CD4-positive, alpha-beta T cell (primary cell): ENCODE measurements at regions not wholly inside any gene's neighbourhood (a gene's known extent, or its start where the extent isn't known, plus 50 kb on each side); places are given as distances from the start of the nearest gene placed in this dataset.
A peak's percentile ranks its signal among the peaks of the same experiment; 100 is the strongest.

ENCODE experiments used
- ATAC-seq: fragments of 200-7000 bp; cut with Tn5 transposase; one replicate; pipeline ENCODE4 v1.10.0; 2022; ENCODE audit warnings: mild to moderate bottlenecking; ENCODE audit not compliant: poor library complexity
- CTCF ChIA-PET: fragments of 350-600 bp; sonication (Branson Sonifier 250); formaldehyde crosslinking; loops from one replicate; lab custom pipeline; 2021; ENCODE audit warnings: antibody characterized with exemption, inconsistent platforms; lab: Charles Lee
- POLR2A ChIA-PET: fragments of 350-600 bp; sonication (Branson Sonifier 250); formaldehyde crosslinking; loops from one replicate; lab custom pipeline; 2021; ENCODE audit warnings: antibody characterized with exemption, inconsistent platforms; lab: Charles Lee
- DNase-seq, 14 experiments: peaks; one replicate each; pipeline ENCODE4 v3.0.0-alpha.2; 2013 to 2020; ENCODE audit warnings: mixed read lengths in 2 of 14
- H3K27ac ChIP-seq, 2 donors: one replicate each; pipeline versions ENCODE4 v1.5.1 to v1.7.0; 2013; ENCODE audit warnings: low read length in 2 of 2, low read depth in 1 of 2, mild to moderate bottlenecking in 1 of 2
- H3K27me3 ChIP-seq, 2 experiments: 1 replicate in 1 of 2; 2 replicates in 1 of 2; pipeline versions ENCODE4 v1.6.1 to v1.7.0; 2013; ENCODE audit warnings: low read length in 2 of 2, control low read depth in 1 of 2, mild to moderate bottlenecking in 1 of 2, moderate library complexity in 1 of 2; ENCODE audit not compliant: insufficient read depth in 2 of 2, control insufficient read depth in 1 of 2
- H3K36me3 ChIP-seq: one replicate; pipeline ENCODE4 v1.6.1; 2013; ENCODE audit warnings: low read length, control low read depth; ENCODE audit not compliant: insufficient read depth
- H3K4me1 ChIP-seq: one replicate; pipeline ENCODE4 v1.6.1; 2013; ENCODE audit warnings: low read length, control low read depth; ENCODE audit not compliant: insufficient read depth
- H3K4me3 ChIP-seq: one replicate; pipeline ENCODE4 v1.5.1; 2013; ENCODE audit warnings: mild to moderate bottlenecking, low read length, moderate library complexity
- H3K9me3 ChIP-seq, 2 experiments: 1 replicate in 1 of 2; 2 replicates in 1 of 2; pipeline versions ENCODE4 v1.6.1 to v1.7.0; 2013; ENCODE audit warnings: low read length in 2 of 2, mild to moderate bottlenecking in 2 of 2, control low read depth in 1 of 2, moderate library complexity in 1 of 2; ENCODE audit not compliant: control insufficient read depth in 1 of 2, insufficient read depth in 1 of 2
- H3K27ac Mint-ChIP-seq: one replicate; pipeline ENCODE4 v1.8.0; 2020; ENCODE audit warnings: mixed read lengths
- H3K27me3 Mint-ChIP-seq: one replicate; pipeline ENCODE4 v1.8.0; 2021; ENCODE audit warnings: mixed read lengths
- H3K36me3 Mint-ChIP-seq: one replicate; pipeline ENCODE4 v1.8.0; 2021; ENCODE audit warnings: low read depth, mixed read lengths
- H3K4me1 Mint-ChIP-seq: one replicate; pipeline ENCODE4 v1.8.0; 2021; ENCODE audit warnings: low read depth, mixed read lengths
- H3K4me3 Mint-ChIP-seq: one replicate; pipeline ENCODE4 v1.8.0; 2020; ENCODE audit warnings: mild to moderate bottlenecking, mixed read lengths
- H3K9me3 Mint-ChIP-seq: one replicate; pipeline ENCODE4 v1.8.0; 2020; ENCODE audit warnings: mixed read lengths
- CTCF ChIP-seq: fragments of 200-600 bp; IDR thresholded peaks from one replicate; pipeline ENCODE4 v1.8.0; 2022; ENCODE audit warnings: antibody characterized with exemption, mild to moderate bottlenecking
- intact Hi-C, 2 experiments: fragments of 100-400 bp; cut with DNase I in 1 of 2; cut with micrococcal nuclease in 1 of 2; formaldehyde crosslinking; loops; one replicate each; pipeline versions ENCODE4 v1.15.1 to v1.9.0; 2023 to 2025; cut with DNase I, micrococcal nuclease

- no peaks in the 10 kb centered on the region for H3K9me3 Mint-ChIP-seq
- peak overlapping the region; percentile 76 for H3K4me3 Mint-ChIP-seq
- peak overlapping the region; percentile 96 for H3K27ac Mint-ChIP-seq
- peak; percentile 62 for ATAC-seq
- ChIA-PET POLR2A (interaction anchor here (0.6 to 4.2 kb wide), 18 partner anchors 24 to 1706 kb away, joined by 3 to 42 read pairs (median 6); partner anchors contain the start of gene TRIM27), CTCF (interaction anchor here (1.0 to 3.4 kb wide), 9 partner anchors 24 to 176 kb away, joined by 3 to 55 read pairs (median 10); partner anchors contain the start of gene TRIM27)
- peak overlapping the region; percentile 65 for H3K4me3 ChIP-seq
- peaks cover 49% of the 10 kb centered on the region for H3K27me3 Mint-ChIP-seq
- peaks cover 22% of the 10 kb centered on the region for H3K4me1 Mint-ChIP-seq
- peaks cover 17% of the 10 kb centered on the region for H3K36me3 Mint-ChIP-seq
- TF ChIP-seq CTCF, result peak; percentile 77
- H3K9me3 ChIP-seq, result no peaks in the 10 kb centered on the region
- no peaks in the 10 kb centered on the region for H3K36me3 ChIP-seq
- intact Hi-C loops, result loop anchor here (1.0 to 10.0 kb wide), 12 partner anchors 24 to 934 kb away; partner anchors contain the start of genes OR2H2 (in 1 of the 2) and TRIM27 (in 1 of the 2)
- H3K27ac ChIP-seq, result peak overlapping the region; percentile 12 to 38
- peaks cover 3 to 22% of the 10 kb centered on the region in 2 experiments for H3K27me3 ChIP-seq
- H3K4me1 ChIP-seq, result peaks cover 14% of the 10 kb centered on the region
- peak; percentile 58 to 90 (median 74) for DNase-seq
These were observed 84.9 kb downstream of the TRIM27 start for GRCh38 chr6:28838634-28839442.

- no peaks in the 10 kb centered on the region for H3K9me3 ChIP-seq
- H3K36me3 ChIP-seq, result no peaks in the 10 kb centered on the region
- intact Hi-C loops, result loop anchor here (2.0 to 10.0 kb wide), 10 partner anchors 23 to 935 kb away; partner anchors contain the start of genes OR2H2 (in 1 of the 2) and TRIM27 (in 1 of the 2)
- no peak for TF ChIP-seq CTCF
- peaks cover 17% of the 10 kb centered on the region for H3K36me3 Mint-ChIP-seq
- DNase-seq (no peak), ATAC-seq (no peak)
- no peak overlapping the region for H3K27ac ChIP-seq
- peaks cover 3 to 16% of the 10 kb centered on the region in 2 experiments for H3K27me3 ChIP-seq
- ChIA-PET CTCF (interaction anchor here (0.7 to 3.4 kb wide), 6 partner anchors 17 to 1044 kb away, joined by 3 to 55 read pairs (median 8); partner anchors contain the start of gene TRIM27), POLR2A (interaction anchor here (1.0 to 4.2 kb wide), 6 partner anchors 23 to 176 kb away, joined by 3 to 42 read pairs (median 30); no protein-coding TSS in a partner anchor)
- peaks cover 51% of the 10 kb centered on the region for H3K27me3 Mint-ChIP-seq
- H3K27ac Mint-ChIP-seq, result peak overlapping the region; percentile 96
- no peaks in the 10 kb centered on the region for H3K9me3 Mint-ChIP-seq
- H3K4me1 Mint-ChIP-seq, result peaks cover 22% of the 10 kb centered on the region
- H3K4me1 ChIP-seq, result peaks cover 14% of the 10 kb centered on the region
- H3K4me3 Mint-ChIP-seq, result peak overlapping the region; percentile 76
- peak overlapping the region; percentile 65 for H3K4me3 ChIP-seq
These were observed 84.2 kb downstream of the TRIM27 start for GRCh38 chr6:28839443-28840120.

- Histone ChIP-seq H3K4me3 (no peak overlapping the region), H3K27me3 (peaks cover 0 to 7% of the 10 kb centered on the region in 2 experiments), H3K9me3 (no peaks in the 10 kb centered on the region), H3K36me3 (no peaks in the 10 kb centered on the region), H3K27ac (no peak overlapping the region), H3K4me1 (peaks cover 14% of the 10 kb centered on the region)
- Mint-ChIP-seq H3K27me3 (peaks cover 42% of the 10 kb centered on the region), H3K36me3 (peaks cover 17% of the 10 kb centered on the region), H3K4me1 (peaks cover 22% of the 10 kb centered on the region), H3K4me3 (no peak overlapping the region), H3K27ac (no peak overlapping the region), H3K9me3 (no peaks in the 10 kb centered on the region)
- ATAC-seq (no peak), DNase-seq (no peak)
- intact Hi-C loops, result loop anchor here in 1 of 2 experiments (1.0 kb wide), 1 partner anchor 140 kb away; no protein-coding TSS in a partner anchor
- TF ChIP-seq CTCF, result no peak
- ChIA-PET CTCF (interaction anchor here (0.7 to 0.8 kb wide), 2 partner anchors 46 to 140 kb away, joined by 3 to 4 read pairs; no protein-coding TSS in a partner anchor), POLR2A (interaction anchor here (1.4 to 1.5 kb wide), 3 partner anchors 22 to 43 kb away, joined by 3 to 5 read pairs (median 4); no protein-coding TSS in a partner anchor)
These were observed 82.5 kb downstream of the TRIM27 start for GRCh38 chr6:28841290-28841689.
